ENCODE measurements at regions not wholly inside any gene's neighbourhood (a gene's known extent, or its start where the extent isn't known, plus 50 kb on each side); places are given as distances from the start of the nearest gene placed in this dataset.

- TF ChIP-seq POLR2A (IDR thresholded peaks at IDR 0.05) = no peak
- no peak for TF ChIP-seq POLR2AphosphoS5 (IDR thresholded peaks at IDR 0.05)
Observed at GRCh38 chr1:57672346-57673140, 248.7 kb upstream of the DAB1 start.

All from spleen (tissue), 3 donors.